Tibial nerve (tissue), 4 donors: ENCODE measurements at regions not wholly inside any gene's neighbourhood (a gene's known extent, or its start where the extent isn't known, plus 50 kb on each side); places are given as distances from the start of the nearest gene placed in this dataset.
"Not testable (repeated sequence)": the region's sequence is repeated elsewhere in the genome, so short reads cannot be mapped to it uniquely, and the experiment has no call there.

ENCODE experiments used
- DNase-seq, 2 donors: peaks; one replicate each; pipeline ENCODE4 v3.0.0-alpha.2; 2019; ENCODE audit warnings: low spot score in 2 of 2
- H3K27ac ChIP-seq, 4 donors: fragments of 200-600 bp; sonication (generic) in 3 of 4; one replicate each; pipeline ENCODE4 v1.5.1; 2017 to 2019; ENCODE audit warnings: mild to moderate bottlenecking in 1 of 4
- H3K27me3 ChIP-seq, 2 donors: fragments of 200-600 bp; sonication (generic) in 1 of 2; one replicate each; pipeline versions ENCODE4 v1.5.1 to v1.6.0; 2017 to 2019
- H3K36me3 ChIP-seq, 3 donors: fragments of 200-600 bp; sonication (generic); one replicate each; pipeline ENCODE4 v1.5.1; 2018 to 2019
- H3K4me1 ChIP-seq, 4 donors: fragments of 200-600 bp; sonication (generic) in 3 of 4; one replicate each; pipeline ENCODE4 v1.5.1; 2017 to 2019
- H3K4me3 ChIP-seq, 4 donors: fragments of 200-600 bp; sonication (generic) in 3 of 4; one replicate each; pipeline ENCODE4 v1.5.1; 2017 to 2019; ENCODE audit warnings: mild to moderate bottlenecking in 1 of 4, moderate library complexity in 1 of 4
- H3K9me3 ChIP-seq, 4 donors: fragments of 200-600 bp; sonication (generic) in 3 of 4; one replicate each; pipeline ENCODE4 v1.5.1; 2017 to 2019
- EP300 ChIP-seq, 2 donors: sonication (generic); formaldehyde crosslinking; IDR thresholded peaks; one replicate each; pipeline ENCODE4 v1.6.1; 2017; ENCODE audit warnings: antibody characterized with exemption in 2 of 2, mild to moderate bottlenecking in 1 of 2
- POLR2A ChIP-seq, 2 donors: fragments of 450-650 bp; IDR thresholded peaks; one replicate each; pipeline ENCODE4 v1.6.1; 2017; ENCODE audit warnings: antibody characterized with exemption in 2 of 2, mild to moderate bottlenecking in 2 of 2, moderate library complexity in 2 of 2
- WGBS, 2 donors: methylation state at CpG; one replicate each; pipeline ENCODE4 v1.1.5; 2018; 5-methylcytosine and 5-hydroxymethylcytosine counted together
- TF ChIP-seq, protein P1 (sequence below), 5 experiments: fragments of 200-600 bp in 3 of 5; fragments of 450-650 bp in 2 of 5; sonication (generic) in 3 of 5; IDR thresholded peaks; one replicate each; pipeline ENCODE4 v1.5.1; 2016 to 2019; ENCODE audit warnings: antibody characterized with exemption in 5 of 5, mild to moderate bottlenecking in 3 of 5, moderate library complexity in 2 of 5

GRCh38 chr11:90587896-90588295 lies 365.0 kb upstream of the CHORDC1 start:
- H3K4me1 ChIP-seq = no peaks in the 10 kb centered on the region
- no peaks in the 10 kb centered on the region for H3K9me3 ChIP-seq
- no peak for DNase-seq
- no peak overlapping the region for H3K27ac ChIP-seq
- H3K4me3 ChIP-seq = no peak overlapping the region
- 76 to 86% methylated on average over 7 of the region's 7 CpGs for WGBS, 2 donors
- TF ChIP-seq, protein P1, sequence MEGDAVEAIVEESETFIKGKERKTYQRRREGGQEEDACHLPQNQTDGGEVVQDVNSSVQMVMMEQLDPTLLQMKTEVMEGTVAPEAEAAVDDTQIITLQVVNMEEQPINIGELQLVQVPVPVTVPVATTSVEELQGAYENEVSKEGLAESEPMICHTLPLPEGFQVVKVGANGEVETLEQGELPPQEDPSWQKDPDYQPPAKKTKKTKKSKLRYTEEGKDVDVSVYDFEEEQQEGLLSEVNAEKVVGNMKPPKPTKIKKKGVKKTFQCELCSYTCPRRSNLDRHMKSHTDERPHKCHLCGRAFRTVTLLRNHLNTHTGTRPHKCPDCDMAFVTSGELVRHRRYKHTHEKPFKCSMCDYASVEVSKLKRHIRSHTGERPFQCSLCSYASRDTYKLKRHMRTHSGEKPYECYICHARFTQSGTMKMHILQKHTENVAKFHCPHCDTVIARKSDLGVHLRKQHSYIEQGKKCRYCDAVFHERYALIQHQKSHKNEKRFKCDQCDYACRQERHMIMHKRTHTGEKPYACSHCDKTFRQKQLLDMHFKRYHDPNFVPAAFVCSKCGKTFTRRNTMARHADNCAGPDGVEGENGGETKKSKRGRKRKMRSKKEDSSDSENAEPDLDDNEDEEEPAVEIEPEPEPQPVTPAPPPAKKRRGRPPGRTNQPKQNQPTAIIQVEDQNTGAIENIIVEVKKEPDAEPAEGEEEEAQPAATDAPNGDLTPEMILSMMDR (IDR thresholded peaks at IDR 0.05) = no peak
- TF ChIP-seq POLR2A (IDR thresholded peaks at IDR 0.05) (no peak), EP300 (IDR thresholded peaks at IDR 0.05) (no peak)
- no peaks in the 10 kb centered on the region for H3K27me3 ChIP-seq
- no peaks in the 10 kb centered on the region for H3K36me3 ChIP-seq

GRCh38 chr11:90585491-90585890 lies 362.6 kb upstream of the CHORDC1 start:
- H3K36me3 ChIP-seq = no peaks in the 10 kb centered on the region
- TF ChIP-seq POLR2A (IDR thresholded peaks at IDR 0.05) (no peak), EP300 (IDR thresholded peaks at IDR 0.05) (no peak)
- TF ChIP-seq, protein P1 (IDR thresholded peaks at IDR 0.05) = no peak
- H3K9me3 ChIP-seq = no peaks in the 10 kb centered on the region
- no peak for DNase-seq
- no peaks in the 10 kb centered on the region for H3K4me1 ChIP-seq
- no peaks in the 10 kb centered on the region for H3K27me3 ChIP-seq
- WGBS, 2 donors = 78 to 97% methylated on average over 1 of the region's 1 CpG
- no peak overlapping the region for H3K27ac ChIP-seq
- no peak overlapping the region for H3K4me3 ChIP-seq

- 84 to 89% methylated on average over 7 of the region's 7 CpGs for WGBS, 2 donors
- H3K9me3 ChIP-seq, H3K27me3 ChIP-seq, DNase-seq, H3K4me1 ChIP-seq, H3K4me3 ChIP-seq, H3K27ac ChIP-seq, H3K36me3 ChIP-seq: not testable (repeated sequence)
These were observed 360.1 kb upstream of the CHORDC1 start for GRCh38 chr11:90582999-90583398.

GRCh38 chr11:90564531-90564930 lies 341.7 kb upstream of the CHORDC1 start:
- peaks cover 0 to 1% (median under 1%) of the 10 kb centered on the region in 4 donors for H3K9me3 ChIP-seq
- no peak overlapping the region for H3K27ac ChIP-seq
- H3K36me3 ChIP-seq = no peaks in the 10 kb centered on the region
- WGBS, 2 donors = 83 to 92% methylated on average over 1 of the region's 1 CpG
- no peak overlapping the region for H3K4me3 ChIP-seq
- no peak for DNase-seq
- no peak for TF ChIP-seq EP300 (IDR thresholded peaks at IDR 0.05)
- TF ChIP-seq, protein P1 (IDR thresholded peaks at IDR 0.05) = no peak
- no peak for TF ChIP-seq POLR2A (IDR thresholded peaks at IDR 0.05)
- H3K27me3 ChIP-seq = no peaks in the 10 kb centered on the region
- H3K4me1 ChIP-seq = no peaks in the 10 kb centered on the region

DNA sequence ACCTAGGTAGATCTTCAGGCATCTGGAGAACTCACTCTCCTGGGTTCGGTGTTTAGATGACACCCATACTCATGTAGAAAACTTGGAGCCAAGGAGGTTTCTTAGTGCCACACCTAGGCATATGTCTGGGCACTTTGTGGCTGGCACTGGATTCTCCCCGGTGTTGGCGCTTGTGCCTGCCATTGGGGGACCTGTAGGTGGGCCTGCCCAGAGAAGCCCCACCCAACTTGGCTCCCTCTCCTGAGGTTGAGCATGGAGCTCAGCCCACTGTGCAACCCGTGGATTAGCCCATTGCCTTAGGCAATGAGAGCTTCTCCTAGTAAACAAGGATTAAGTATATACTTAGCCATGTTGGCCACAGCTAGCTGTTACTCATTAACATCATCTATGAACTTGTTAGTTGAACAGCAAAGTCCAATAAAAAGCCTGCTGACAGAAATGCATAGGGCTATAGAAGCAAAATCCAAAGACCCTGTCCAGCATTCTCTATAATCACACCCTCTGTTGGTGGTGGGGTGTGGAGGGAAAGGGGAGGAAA lies 335.5 kb upstream of the CHORDC1 start:
- Histone ChIP-seq H3K36me3 (no peaks in the 10 kb centered on the region), H3K9me3 (peaks cover 0 to 6% (median 3%) of the 10 kb centered on the region in 4 donors), H3K4me3 (no peak overlapping the region), H3K27me3 (no peaks in the 10 kb centered on the region), H3K27ac (no peak overlapping the region), H3K4me1 (no peaks in the 10 kb centered on the region)
- TF ChIP-seq POLR2A (IDR thresholded peaks at IDR 0.05) (no peak), EP300 (IDR thresholded peaks at IDR 0.05) (no peak)
- TF ChIP-seq, protein P1 (IDR thresholded peaks at IDR 0.05) = no peak
- DNase-seq = no peak
- WGBS, 2 donors = 92 to 97% methylated on average over 4 of the region's 4 CpGs

- TF ChIP-seq POLR2A (IDR thresholded peaks at IDR 0.05) (no peak), EP300 (IDR thresholded peaks at IDR 0.05) (no peak)
- TF ChIP-seq, protein P1 (IDR thresholded peaks at IDR 0.05) = no peak
- no peaks in the 10 kb centered on the region for H3K27me3 ChIP-seq
- DNase-seq = no peak
- H3K36me3 ChIP-seq = no peaks in the 10 kb centered on the region
- peaks cover 0 to 6% (median 3%) of the 10 kb centered on the region in 4 donors for H3K9me3 ChIP-seq
- no peak overlapping the region for H3K4me3 ChIP-seq
- WGBS, 2 donors = 71 to 81% methylated on average over 4 of the region's 4 CpGs
- H3K4me1 ChIP-seq = no peaks in the 10 kb centered on the region
- no peak overlapping the region for H3K27ac ChIP-seq
These were observed 333.8 kb upstream of the CHORDC1 start for GRCh38 chr11:90556606-90557005.
